ENCODE measurements at regions not wholly inside any gene's neighbourhood (a gene's known extent, or its start where the extent isn't known, plus 50 kb on each side); places are given as distances from the start of the nearest gene placed in this dataset.

- no peak overlapping the region for H3K4me2 ChIP-seq (ENCODE audit: low read length)
- no peak overlapping the region for H2AFZ ChIP-seq
- H3K79me2 ChIP-seq: no peaks in the 10 kb centered on the region
- H3K27me3 ChIP-seq (ENCODE audit: control insufficient read depth, insufficient read depth, low read length): no peaks in the 10 kb centered on the region
- H3K4me1 ChIP-seq: no peaks in the 10 kb centered on the region
- no peak overlapping the region for H3K9ac ChIP-seq
- H3K4me3 ChIP-seq (ENCODE audit: low read depth, low read length): no peak overlapping the region
- H3K27ac ChIP-seq: no peak overlapping the region
- no peak for TF ChIP-seq CTCF (IDR thresholded peaks at IDR 0.05)
- H3K36me3 ChIP-seq (ENCODE audit: control insufficient read depth, insufficient read depth, low read length): no peaks in the 10 kb centered on the region
- H3K9me3 ChIP-seq (ENCODE audit: control insufficient read depth, low read length): no peaks in the 10 kb centered on the region
These were observed 390.1 kb upstream of the ARHGEF26 start for GRCh38 chr3:153731071-153731470.

- Histone ChIP-seq H3K27ac (no peak overlapping the region), H3K79me2 (no peaks in the 10 kb centered on the region), H3K4me1 (no peaks in the 10 kb centered on the region), H3K4me2 (ENCODE audit: low read length) (no peak overlapping the region), H3K9me3 (ENCODE audit: control insufficient read depth, low read length) (no peaks in the 10 kb centered on the region), H3K9ac (no peak overlapping the region), H3K27me3 (ENCODE audit: control insufficient read depth, insufficient read depth, low read length) (no peaks in the 10 kb centered on the region), H3K36me3 (ENCODE audit: control insufficient read depth, insufficient read depth, low read length) (no peaks in the 10 kb centered on the region), H2AFZ (no peak overlapping the region), H3K4me3 (ENCODE audit: low read depth, low read length) (no peak overlapping the region)
- TF ChIP-seq CTCF (IDR thresholded peaks at IDR 0.05): no peak
These were observed 386.2 kb upstream of the ARHGEF26 start for GRCh38 chr3:153734777-153735551.

GRCh38 chr3:153740109-153740508 lies 381.1 kb upstream of the ARHGEF26 start:
- no peak overlapping the region for H3K9ac ChIP-seq
- no peaks in the 10 kb centered on the region for H3K4me1 ChIP-seq
- no peak overlapping the region for H2AFZ ChIP-seq
- no peaks in the 10 kb centered on the region for H3K27me3 ChIP-seq (ENCODE audit: control insufficient read depth, insufficient read depth, low read length)
- no peak overlapping the region for H3K4me3 ChIP-seq (ENCODE audit: low read depth, low read length)
- no peaks in the 10 kb centered on the region for H3K36me3 ChIP-seq (ENCODE audit: control insufficient read depth, insufficient read depth, low read length)
- H3K9me3 ChIP-seq (ENCODE audit: control insufficient read depth, low read length): no peaks in the 10 kb centered on the region
- no peak overlapping the region for H3K27ac ChIP-seq
- no peaks in the 10 kb centered on the region for H3K79me2 ChIP-seq
- TF ChIP-seq CTCF (IDR thresholded peaks at IDR 0.05): no peak
- H3K4me2 ChIP-seq (ENCODE audit: low read length): no peak overlapping the region

- Histone ChIP-seq H3K27me3 (ENCODE audit: control insufficient read depth, insufficient read depth, low read length) (no peaks in the 10 kb centered on the region), H3K4me2 (ENCODE audit: low read length) (no peak overlapping the region), H3K4me3 (ENCODE audit: low read depth, low read length) (no peak overlapping the region), H3K36me3 (ENCODE audit: control insufficient read depth, insufficient read depth, low read length) (no peaks in the 10 kb centered on the region), H3K4me1 (no peaks in the 10 kb centered on the region), H3K27ac (no peak overlapping the region), H3K79me2 (no peaks in the 10 kb centered on the region), H2AFZ (no peak overlapping the region), H3K9ac (no peak overlapping the region), H3K9me3 (ENCODE audit: control insufficient read depth, low read length) (no peaks in the 10 kb centered on the region)
- no peak for TF ChIP-seq CTCF (IDR thresholded peaks at IDR 0.05)
These were observed 376.3 kb upstream of the ARHGEF26 start for GRCh38 chr3:153744889-153745288.

GRCh38 chr3:153746211-153746610 lies 375.0 kb upstream of the ARHGEF26 start:
- H3K9ac ChIP-seq: no peak overlapping the region
- H3K4me2 ChIP-seq (ENCODE audit: low read length): no peak overlapping the region
- H3K27me3 ChIP-seq (ENCODE audit: control insufficient read depth, insufficient read depth, low read length): no peaks in the 10 kb centered on the region
- H3K9me3 ChIP-seq (ENCODE audit: control insufficient read depth, low read length): no peaks in the 10 kb centered on the region
- H3K27ac ChIP-seq: no peak overlapping the region
- no peaks in the 10 kb centered on the region for H3K36me3 ChIP-seq (ENCODE audit: control insufficient read depth, insufficient read depth, low read length)
- H2AFZ ChIP-seq: no peak overlapping the region
- H3K79me2 ChIP-seq: no peaks in the 10 kb centered on the region
- no peak for TF ChIP-seq CTCF (IDR thresholded peaks at IDR 0.05)
- H3K4me3 ChIP-seq (ENCODE audit: low read depth, low read length): no peak overlapping the region
- H3K4me1 ChIP-seq: no peaks in the 10 kb centered on the region

All from parathyroid adenoma (tissue), 2 donors.